HCT116 (cell line): ENCODE measurements at regions not wholly inside any gene's neighbourhood (a gene's known extent, or its start where the extent isn't known, plus 50 kb on each side); places are given as distances from the start of the nearest gene placed in this dataset.

Experiments used
- ATAC-seq: fragments of 200-7000 bp; cut with Tn5 transposase; 2 replicates; pipeline ENCODE4 v1.9.1; 2020; ENCODE audit warnings: mild to moderate bottlenecking, moderate library complexity
- BruUV-seq: library from RNA; stranded (reverse); fragments of 400-500 nt; replicated peaks from 2 replicates; lab custom pipeline; 2021; lab: Mats Ljungman, UMichigan
- CTCF ChIA-PET: fragments of 300-600 bp; sonication (Branson Sonifier 250); formaldehyde crosslinking; loops from one replicate; lab custom pipeline; 2021; ENCODE audit warnings: antibody characterized with exemption; lab: Charles Lee
- POLR2A ChIA-PET: fragments of 300-600, 350-600 bp; sonication (Branson Sonifier 250); formaldehyde crosslinking; loops from one replicate; lab custom pipeline; 2021; ENCODE audit warnings: antibody characterized with exemption; lab: Charles Lee
- RAD21 ChIA-PET, 2 experiments: fragments of 300-600 bp; sonication (Branson Sonifier 250); formaldehyde crosslinking; loops; one replicate each; lab custom pipeline; 2023; ENCODE audit warnings: low total read pairs in 2 of 2; ENCODE audit not compliant: uncharacterized antibody in 2 of 2, unreplicated experiment in 2 of 2, low non-redundant PET in 1 of 2; lab: Charles Lee
- DNase-seq: peaks from one replicate; pipeline ENCODE4 v3.0.0-alpha.2; 2010; ENCODE audit warnings: low read depth, low spot score
- H2AFZ ChIP-seq: fragments of 200-600 bp; shearing (Covaris generic), sonication (generic); 2 replicates; pipeline ENCODE4 v1.6.1; 2017; ENCODE audit warnings: low read depth, mixed run types, mixed read lengths, antibody characterized with exemption, low read length; ENCODE audit not compliant: poor library complexity, severe bottlenecking
- H3K27ac ChIP-seq: 2 replicates; pipeline ENCODE4 v1.5.1; 2012; ENCODE audit warnings: low read depth, low read length
- H3K27me3 ChIP-seq: fragments of 200-600 bp; sonication (generic); 2 replicates; pipeline ENCODE4 v1.6.1; 2016; ENCODE audit warnings: mixed run types, low read length, mixed read lengths; ENCODE audit not compliant: insufficient read depth
- H3K36me3 ChIP-seq, 2 experiments: fragments of 200-500 bp in 1 of 2; fragments of 200-600 bp in 1 of 2; sonication (Bioruptor generic) in 1 of 2; sonication (generic) in 1 of 2; 2 replicates each; pipeline versions ENCODE4 v1.5.1 to v1.6.1; 2014 to 2016; ENCODE audit warnings: low read length in 2 of 2, inconsistent platforms in 1 of 2, mixed read lengths in 1 of 2, mixed run types in 1 of 2; ENCODE audit not compliant: insufficient read depth in 2 of 2, control insufficient read depth in 1 of 2
- H3K4me1 ChIP-seq, 2 experiments: fragments of 200-600 bp in 1 of 2; sonication (generic) in 1 of 2; 2 replicates each; pipeline versions ENCODE4 v1.5.1 to v1.6.1; 2012 to 2017; ENCODE audit warnings: low read length in 2 of 2, inconsistent platforms in 1 of 2, mild to moderate bottlenecking in 1 of 2, mixed read lengths in 1 of 2, mixed run types in 1 of 2, moderate library complexity in 1 of 2; ENCODE audit not compliant: insufficient read depth in 2 of 2, control insufficient read depth in 1 of 2
- H3K4me2 ChIP-seq: fragments of 200-600 bp; sonication (generic); 2 replicates; pipeline ENCODE4 v1.6.1; 2017; ENCODE audit warnings: mixed run types, low read length, mixed read lengths
- H3K4me3 ChIP-seq, 2 experiments: fragments of 200-600 bp in 1 of 2; sonication (generic) in 1 of 2; replicated peaks in 1 of 2; 2 replicates each; pipeline ENCODE4 v1.5.1; 2011 to 2016; ENCODE audit warnings: low read length in 2 of 2, control low read depth in 1 of 2, low read depth in 1 of 2, mild to moderate bottlenecking in 1 of 2, mixed read lengths in 1 of 2, mixed run types in 1 of 2
- H3K79me2 ChIP-seq: fragments of 200-600 bp; sonication (generic); 2 replicates; pipeline ENCODE4 v1.6.1; 2017; ENCODE audit warnings: mild to moderate bottlenecking, mixed run types, low read length, moderate library complexity, mixed read lengths; ENCODE audit not compliant: insufficient read depth
- H3K9ac ChIP-seq: fragments of 200-600 bp; sonication (generic); 2 replicates; pipeline ENCODE4 v1.6.1; 2016; ENCODE audit warnings: low read length, mixed read lengths
- H3K9me2 ChIP-seq: fragments of 200-600 bp; sonication (generic), shearing (Covaris generic); 2 replicates; pipeline ENCODE4 v1.6.1; 2017; ENCODE audit warnings: mixed run types, mild to moderate bottlenecking, moderate library complexity; ENCODE audit not compliant: insufficient read depth
- H3K9me3 ChIP-seq, 2 experiments: fragments of 200-500 bp in 1 of 2; fragments of 200-600 bp in 1 of 2; sonication (Bioruptor generic) in 1 of 2; sonication (generic) in 1 of 2; 2 replicates each; pipeline ENCODE4 v1.6.1; 2014 to 2017; ENCODE audit warnings: low read length in 2 of 2, mixed read lengths in 2 of 2, inconsistent platforms in 1 of 2, low read depth in 1 of 2, mild to moderate bottlenecking in 1 of 2, mixed run types in 1 of 2, moderate library complexity in 1 of 2; ENCODE audit not compliant: control insufficient read depth in 1 of 2, insufficient read depth in 1 of 2
- H4K20me1 ChIP-seq: fragments of 200-600 bp; sonication (generic), shearing (Covaris generic); 2 replicates; pipeline ENCODE4 v1.6.1; 2017; ENCODE audit warnings: mixed run types, mild to moderate bottlenecking, moderate library complexity; ENCODE audit not compliant: insufficient read depth
- ATF3 ChIP-seq: IDR thresholded peaks from 2 replicates; pipeline ENCODE4 v1.6.1; 2012
- CBX3 ChIP-seq: IDR thresholded peaks from 2 replicates; pipeline ENCODE4 v1.6.1; 2012; ENCODE audit warnings: low read depth
- EZH2 ChIP-seq: fragments of 200-600 bp; sonication (generic); IDR thresholded peaks from 2 replicates; pipeline ENCODE4 v1.6.1; 2017; ENCODE audit warnings: antibody characterized with exemption, mixed run types
- FOSL1 ChIP-seq: IDR thresholded peaks from 2 replicates; pipeline ENCODE4 v1.6.1; 2012; ENCODE audit warnings: low read depth
- MAX ChIP-seq: IDR thresholded peaks from 2 replicates; pipeline ENCODE4 v1.6.1; 2012
- POLR2A ChIP-seq: IDR thresholded peaks from 2 replicates; pipeline ENCODE4 v1.7.0; 2011; ENCODE audit warnings: borderline replicate concordance; ENCODE audit not compliant: insufficient read depth, insufficient read length; ENCODE audit errors: extremely low read depth
- POLR2AphosphoS5 ChIP-seq: IDR thresholded peaks from 2 replicates; pipeline ENCODE4 v1.6.1; 2011; ENCODE audit warnings: mild to moderate bottlenecking, low read depth, low read length, moderate library complexity
- TCF7L2 ChIP-seq: IDR thresholded peaks from 2 replicates; pipeline ENCODE4 v1.7.0; 2011; ENCODE audit warnings: borderline replicate concordance, inconsistent platforms; ENCODE audit not compliant: insufficient read depth, insufficient read length; ENCODE audit errors: extremely low read depth
- ZFX ChIP-seq: fragments of 450-650 bp; IDR thresholded peaks from 2 replicates; pipeline ENCODE4 v1.6.1; 2017
- ZNF274 ChIP-seq: fragments of 200-500 bp; sonication (Bioruptor generic); IDR thresholded peaks from 2 replicates; pipeline ENCODE4 v1.6.1; 2014; ENCODE audit warnings: mild to moderate bottlenecking, low read depth, low read length, inconsistent platforms
- intact Hi-C: fragments of 100-400 bp; cut with micrococcal nuclease; formaldehyde crosslinking; loops from 2 replicates; pipeline ENCODE4 v1.10.0; 2022
- TF ChIP-seq, protein P1 (sequence below), 3 experiments: fragments of 200-600 bp in 1 of 3; sonication (generic) in 1 of 3; IDR thresholded peaks in 2 of 3; conservative IDR thresholded peaks in 1 of 3; 2 replicates each; pipeline ENCODE4 v1.5.1; 2012 to 2017; ENCODE audit warnings: low read depth in 2 of 3, low read length in 2 of 3, antibody characterized with exemption in 1 of 3, borderline replicate concordance in 1 of 3, control low read depth in 1 of 3, mild to moderate bottlenecking in 1 of 3, mixed read lengths in 1 of 3, mixed run types in 1 of 3, moderate library complexity in 1 of 3; ENCODE audit not compliant: insufficient read depth in 1 of 3
- TF ChIP-seq, protein P2 (sequence below): IDR thresholded peaks from 2 replicates; pipeline ENCODE4 v1.6.1; 2011; ENCODE audit warnings: mild to moderate bottlenecking, low read length, moderate library complexity; ENCODE audit not compliant: insufficient replicate concordance; ENCODE audit errors: extremely low read depth

DNA sequence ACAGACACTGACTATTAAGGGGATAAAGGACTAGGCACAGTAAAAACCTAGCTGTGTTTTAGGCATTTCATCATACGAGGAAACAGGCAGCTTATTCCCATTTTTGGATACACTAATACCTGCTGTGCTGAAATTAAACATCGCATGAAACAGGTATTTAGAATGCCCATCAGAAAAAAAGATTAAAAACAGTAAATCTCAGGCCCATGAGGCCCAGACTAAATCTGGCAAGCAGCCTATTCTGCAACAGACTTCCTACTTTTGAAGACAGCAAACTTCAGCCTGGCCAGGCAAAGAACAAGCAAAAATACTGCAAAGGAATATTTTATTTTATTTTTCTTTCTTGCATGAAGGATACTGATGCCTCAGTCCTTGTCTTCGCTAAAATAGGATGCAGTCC lies 240.2 kb downstream of the LMO4 start:
- Histone ChIP-seq H3K79me2 (no peaks in the 10 kb centered on the region), H3K36me3 (no peaks in the 10 kb centered on the region), H3K4me2 (no peak overlapping the region), H3K4me1 (no peaks in the 10 kb centered on the region), H3K27me3 (no peaks in the 10 kb centered on the region), H3K9me3 (no peaks in the 10 kb centered on the region), H2AFZ (no peak overlapping the region), H3K27ac (no peak overlapping the region), H3K9ac (no peak overlapping the region), H3K9me2 (no peaks in the 10 kb centered on the region), H4K20me1 (no peaks in the 10 kb centered on the region), H3K4me3 (no peak overlapping the region)
- TF ChIP-seq, protein P1, sequence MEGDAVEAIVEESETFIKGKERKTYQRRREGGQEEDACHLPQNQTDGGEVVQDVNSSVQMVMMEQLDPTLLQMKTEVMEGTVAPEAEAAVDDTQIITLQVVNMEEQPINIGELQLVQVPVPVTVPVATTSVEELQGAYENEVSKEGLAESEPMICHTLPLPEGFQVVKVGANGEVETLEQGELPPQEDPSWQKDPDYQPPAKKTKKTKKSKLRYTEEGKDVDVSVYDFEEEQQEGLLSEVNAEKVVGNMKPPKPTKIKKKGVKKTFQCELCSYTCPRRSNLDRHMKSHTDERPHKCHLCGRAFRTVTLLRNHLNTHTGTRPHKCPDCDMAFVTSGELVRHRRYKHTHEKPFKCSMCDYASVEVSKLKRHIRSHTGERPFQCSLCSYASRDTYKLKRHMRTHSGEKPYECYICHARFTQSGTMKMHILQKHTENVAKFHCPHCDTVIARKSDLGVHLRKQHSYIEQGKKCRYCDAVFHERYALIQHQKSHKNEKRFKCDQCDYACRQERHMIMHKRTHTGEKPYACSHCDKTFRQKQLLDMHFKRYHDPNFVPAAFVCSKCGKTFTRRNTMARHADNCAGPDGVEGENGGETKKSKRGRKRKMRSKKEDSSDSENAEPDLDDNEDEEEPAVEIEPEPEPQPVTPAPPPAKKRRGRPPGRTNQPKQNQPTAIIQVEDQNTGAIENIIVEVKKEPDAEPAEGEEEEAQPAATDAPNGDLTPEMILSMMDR (IDR thresholded peaks at IDR 0.05 in 2 of 3, conservative IDR thresholded peaks at IDR 0.05 in 1 of 3; ENCODE audit: borderline replicate concordance in 1 of 3, insufficient read depth in 1 of 3, low read depth in 2 of 3, low read length in 2 of 3) = no peak
- TF ChIP-seq ZNF274 = no peak
- TF ChIP-seq TCF7L2 = no peak
- no peak for TF ChIP-seq CBX3
- no peak for TF ChIP-seq ZFX
- ATAC-seq (no peak), DNase-seq (no peak)
- RAD21 ChIA-PET = no interaction called here
- CTCF ChIA-PET = no interaction called here
- BruUV-seq = no TSS peak
- intact Hi-C loops = no loop called here
- POLR2A ChIA-PET = no interaction called here

DNA sequence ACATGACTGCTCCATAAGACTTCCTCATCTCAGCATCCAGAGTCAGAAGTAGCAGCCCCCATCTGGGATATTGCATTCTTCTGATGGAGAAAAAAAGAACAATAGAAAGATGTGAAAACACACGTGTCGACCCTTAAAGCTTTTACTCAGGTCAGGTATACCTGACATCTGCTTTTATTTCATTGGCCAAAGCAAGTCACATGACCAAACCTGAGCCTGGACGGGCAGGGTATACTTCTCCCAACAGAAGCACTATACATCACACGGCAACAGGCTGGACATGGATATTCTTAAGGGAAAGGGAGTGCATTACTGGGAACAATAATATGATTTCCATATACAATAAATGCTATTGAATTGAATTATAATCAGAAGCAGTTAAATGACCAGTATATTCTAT lies 243.3 kb downstream of the LMO4 start:
- no peak overlapping the region for H3K27ac ChIP-seq
- intact Hi-C loops = no loop called here
- ChIA-PET POLR2A (no interaction called here), CTCF (no interaction called here), RAD21 (no interaction called here)
- H3K79me2 ChIP-seq = no peaks in the 10 kb centered on the region
- no peak overlapping the region for H3K4me2 ChIP-seq
- H2AFZ ChIP-seq = no peak overlapping the region
- ATAC-seq (no peak), DNase-seq (no peak)
- no peak overlapping the region for H3K9ac ChIP-seq
- no peaks in the 10 kb centered on the region for H3K36me3 ChIP-seq
- no peaks in the 10 kb centered on the region for H3K27me3 ChIP-seq
- no peak overlapping the region for H3K4me3 ChIP-seq
- H3K9me3 ChIP-seq = no peaks in the 10 kb centered on the region
- H3K9me2 ChIP-seq = no peaks in the 10 kb centered on the region
- no TSS peak for BruUV-seq
- no peaks in the 10 kb centered on the region for H4K20me1 ChIP-seq
- no peaks in the 10 kb centered on the region for H3K4me1 ChIP-seq
- TF ChIP-seq ZNF274 = no peak
- TF ChIP-seq FOSL1 = no peak
- TF ChIP-seq TCF7L2 = no peak
- no peak for TF ChIP-seq MAX
- no peak for TF ChIP-seq EZH2
- TF ChIP-seq POLR2AphosphoS5 = no peak
- TF ChIP-seq POLR2A = no peak
- no peak for TF ChIP-seq ZFX
- TF ChIP-seq, protein P2, sequence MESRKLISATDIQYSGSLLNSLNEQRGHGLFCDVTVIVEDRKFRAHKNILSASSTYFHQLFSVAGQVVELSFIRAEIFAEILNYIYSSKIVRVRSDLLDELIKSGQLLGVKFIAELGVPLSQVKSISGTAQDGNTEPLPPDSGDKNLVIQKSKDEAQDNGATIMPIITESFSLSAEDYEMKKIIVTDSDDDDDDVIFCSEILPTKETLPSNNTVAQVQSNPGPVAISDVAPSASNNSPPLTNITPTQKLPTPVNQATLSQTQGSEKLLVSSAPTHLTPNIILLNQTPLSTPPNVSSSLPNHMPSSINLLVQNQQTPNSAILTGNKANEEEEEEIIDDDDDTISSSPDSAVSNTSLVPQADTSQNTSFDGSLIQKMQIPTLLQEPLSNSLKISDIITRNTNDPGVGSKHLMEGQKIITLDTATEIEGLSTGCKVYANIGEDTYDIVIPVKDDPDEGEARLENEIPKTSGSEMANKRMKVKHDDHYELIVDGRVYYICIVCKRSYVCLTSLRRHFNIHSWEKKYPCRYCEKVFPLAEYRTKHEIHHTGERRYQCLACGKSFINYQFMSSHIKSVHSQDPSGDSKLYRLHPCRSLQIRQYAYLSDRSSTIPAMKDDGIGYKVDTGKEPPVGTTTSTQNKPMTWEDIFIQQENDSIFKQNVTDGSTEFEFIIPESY = no peak
- TF ChIP-seq ATF3 = no peak
- TF ChIP-seq, protein P1 (IDR thresholded peaks at IDR 0.05 in 2 of 3, conservative IDR thresholded peaks at IDR 0.05 in 1 of 3; ENCODE audit: borderline replicate concordance in 1 of 3, insufficient read depth in 1 of 3, low read depth in 2 of 3, low read length in 2 of 3) = no peak
